ENCODE measurements at regions not wholly inside any gene's neighbourhood (a gene's known extent, or its start where the extent isn't known, plus 50 kb on each side); places are given as distances from the start of the nearest gene placed in this dataset.

GRCh38 chr3:99470841-99471240 is 167.6 kb upstream of the COL8A1 start:
- Histone ChIP-seq H3K27ac (no peak overlapping the region), H3K79me2 (ENCODE audit: insufficient read depth, low read depth) (no peaks in the 10 kb centered on the region), H3K27me3 (ENCODE audit: insufficient read depth, low read depth) (no peaks in the 10 kb centered on the region), H3K36me3 (ENCODE audit: insufficient read depth) (no peaks in the 10 kb centered on the region), H4K20me1 (ENCODE audit: insufficient read depth) (no peaks in the 10 kb centered on the region), H3K4me3 (IDR thresholded peaks at IDR 0.05; ENCODE audit: insufficient read depth, low read depth, low read length) (no peak overlapping the region), H3K4me1 (ENCODE audit: low read depth, poor library complexity, severe bottlenecking) (no peaks in the 10 kb centered on the region), H3K4me2 (no peak overlapping the region), H2AFZ (ENCODE audit: low read depth) (no peak overlapping the region), H3K9ac (no peak overlapping the region)
- no peak for TF ChIP-seq CTCF (conservative IDR thresholded peaks at IDR 0.05; ENCODE audit: low read depth, low read length)

- Histone ChIP-seq H3K4me1 (ENCODE audit: low read depth, poor library complexity, severe bottlenecking) (no peaks in the 10 kb centered on the region), H3K4me2 (no peak overlapping the region), H2AFZ (ENCODE audit: low read depth) (no peak overlapping the region), H3K27ac (no peak overlapping the region), H3K36me3 (ENCODE audit: insufficient read depth) (no peaks in the 10 kb centered on the region), H4K20me1 (ENCODE audit: insufficient read depth) (no peaks in the 10 kb centered on the region), H3K4me3 (IDR thresholded peaks at IDR 0.05; ENCODE audit: insufficient read depth, low read depth, low read length) (no peak overlapping the region), H3K79me2 (ENCODE audit: insufficient read depth, low read depth) (no peaks in the 10 kb centered on the region), H3K27me3 (ENCODE audit: insufficient read depth, low read depth) (no peaks in the 10 kb centered on the region), H3K9ac (no peak overlapping the region)
- no peak for TF ChIP-seq CTCF (conservative IDR thresholded peaks at IDR 0.05; ENCODE audit: low read depth, low read length)
Measured at GRCh38 chr3:99468918-99469317, 169.5 kb upstream of the COL8A1 start.

- Histone ChIP-seq H3K4me3 (IDR thresholded peaks at IDR 0.05; ENCODE audit: insufficient read depth, low read depth, low read length) (no peak overlapping the region), H3K4me2 (no peak overlapping the region), H2AFZ (ENCODE audit: low read depth) (no peak overlapping the region), H3K79me2 (ENCODE audit: insufficient read depth, low read depth) (no peaks in the 10 kb centered on the region), H3K36me3 (ENCODE audit: insufficient read depth) (no peaks in the 10 kb centered on the region), H3K4me1 (ENCODE audit: low read depth, poor library complexity, severe bottlenecking) (no peaks in the 10 kb centered on the region), H3K9ac (no peak overlapping the region), H4K20me1 (ENCODE audit: insufficient read depth) (no peaks in the 10 kb centered on the region), H3K27ac (no peak overlapping the region), H3K27me3 (ENCODE audit: insufficient read depth, low read depth) (no peaks in the 10 kb centered on the region)
- no peak for TF ChIP-seq CTCF (conservative IDR thresholded peaks at IDR 0.05; ENCODE audit: low read depth, low read length)
Measured at GRCh38 chr3:99467420-99467819, 171.0 kb upstream of the COL8A1 start.

GRCh38 chr3:99466331-99466730 is 172.1 kb upstream of the COL8A1 start:
- Histone ChIP-seq H3K27me3 (ENCODE audit: insufficient read depth, low read depth) (no peaks in the 10 kb centered on the region), H2AFZ (ENCODE audit: low read depth) (no peak overlapping the region), H3K27ac (no peak overlapping the region), H3K4me2 (no peak overlapping the region), H3K4me1 (ENCODE audit: low read depth, poor library complexity, severe bottlenecking) (no peaks in the 10 kb centered on the region), H3K9ac (no peak overlapping the region), H3K4me3 (IDR thresholded peaks at IDR 0.05; ENCODE audit: insufficient read depth, low read depth, low read length) (no peak overlapping the region), H3K36me3 (ENCODE audit: insufficient read depth) (no peaks in the 10 kb centered on the region), H3K79me2 (ENCODE audit: insufficient read depth, low read depth) (no peaks in the 10 kb centered on the region), H4K20me1 (ENCODE audit: insufficient read depth) (no peaks in the 10 kb centered on the region)
- TF ChIP-seq CTCF (conservative IDR thresholded peaks at IDR 0.05; ENCODE audit: low read depth, low read length) = no peak

- H3K79me2 ChIP-seq (ENCODE audit: insufficient read depth, low read depth) = no peaks in the 10 kb centered on the region
- no peak overlapping the region for H3K27ac ChIP-seq
- no peak for TF ChIP-seq CTCF (conservative IDR thresholded peaks at IDR 0.05; ENCODE audit: low read depth, low read length)
- H3K9ac ChIP-seq = no peak overlapping the region
- H3K4me3 ChIP-seq (IDR thresholded peaks at IDR 0.05; ENCODE audit: insufficient read depth, low read depth, low read length) = no peak overlapping the region
- no peaks in the 10 kb centered on the region for H3K36me3 ChIP-seq (ENCODE audit: insufficient read depth)
- H4K20me1 ChIP-seq (ENCODE audit: insufficient read depth) = no peaks in the 10 kb centered on the region
- no peaks in the 10 kb centered on the region for H3K4me1 ChIP-seq (ENCODE audit: low read depth, poor library complexity, severe bottlenecking)
- H2AFZ ChIP-seq (ENCODE audit: low read depth) = no peak overlapping the region
- no peak overlapping the region for H3K4me2 ChIP-seq
- H3K27me3 ChIP-seq (ENCODE audit: insufficient read depth, low read depth) = no peaks in the 10 kb centered on the region
Measured at GRCh38 chr3:99458013-99458412, 180.4 kb upstream of the COL8A1 start.
